Germinal center (tissue), 1 donor: ENCODE measurements at regions not wholly inside any gene's neighbourhood (a gene's known extent, or its start where the extent isn't known, plus 50 kb on each side); places are given as distances from the start of the nearest gene placed in this dataset.

Source experiments
- DNase-seq: peaks from one replicate; pipeline ENCODE4 v3.0.0; 2012; ENCODE audit warnings: mixed read lengths, low spot score

GRCh38 chr3:72436863-72437592, 411.2 kb downstream of the SHQ1 start:
- no peak for DNase-seq

- no peak for DNase-seq
Measured at GRCh38 chr3:72434296-72434695, 413.9 kb downstream of the SHQ1 start.

GRCh38 chr3:72432246-72432645, 416.0 kb downstream of the SHQ1 start:
- DNase-seq, result no peak

- no peak for DNase-seq
Measured at GRCh38 chr3:72429589-72430353, 418.5 kb downstream of the SHQ1 start.

- no peak for DNase-seq
Measured at GRCh38 chr3:72428803-72429202, 419.4 kb downstream of the SHQ1 start.

- DNase-seq, result no peak
Measured at GRCh38 chr3:72427624-72428023, 420.6 kb downstream of the SHQ1 start.

GRCh38 chr3:72426618-72427397, 421.4 kb downstream of the SHQ1 start:
- DNase-seq, result no peak

- no peak for DNase-seq
Measured at GRCh38 chr3:72423643-72424042, 424.6 kb downstream of the SHQ1 start.

- no peak for DNase-seq
Measured at GRCh38 chr3:72421786-72422185, 426.5 kb downstream of the SHQ1 start.

- DNase-seq, result no peak
Measured at GRCh38 chr3:72421126-72421525, 427.1 kb downstream of the SHQ1 start.

- DNase-seq, result no peak
Measured at GRCh38 chr3:72418856-72419255, 429.4 kb downstream of the SHQ1 start.

GRCh38 chr3:72418244-72418643, 430.0 kb downstream of the SHQ1 start:
- no peak for DNase-seq

- no peak for DNase-seq
Measured at GRCh38 chr3:72414481-72415016, 433.7 kb downstream of the SHQ1 start.

- DNase-seq, result no peak
Measured at GRCh38 chr3:72413228-72413627, 435.0 kb downstream of the SHQ1 start.

- no peak for DNase-seq
Measured at GRCh38 chr3:72412340-72412956, 435.8 kb downstream of the SHQ1 start.

GRCh38 chr3:72411843-72412242, 436.4 kb downstream of the SHQ1 start:
- no peak for DNase-seq

GRCh38 chr3:72411126-72411525, 437.1 kb downstream of the SHQ1 start:
- no peak for DNase-seq

GRCh38 chr3:72408983-72409779, 439.1 kb downstream of the SHQ1 start:
- no peak for DNase-seq

- no peak for DNase-seq
Measured at GRCh38 chr3:72407766-72408165, 440.5 kb downstream of the SHQ1 start.

GRCh38 chr3:72405943-72406566, 442.2 kb downstream of the SHQ1 start:
- DNase-seq, result no peak
